Fibroblast of lung (primary cell): ENCODE measurements at regions not wholly inside any gene's neighbourhood (a gene's known extent, or its start where the extent isn't known, plus 50 kb on each side); places are given as distances from the start of the nearest gene placed in this dataset.

ENCODE experiments used
- EZH2 ChIP-seq: IDR thresholded peaks from 2 replicates; pipeline ENCODE4 v1.5.1; 2012; ENCODE audit warnings: low read length, control low read depth, mild to moderate bottlenecking; ENCODE audit errors: missing control alignments
- TF ChIP-seq, protein P1 (sequence below), 2 donors: IDR thresholded peaks in 1 of 2; conservative IDR thresholded peaks in 1 of 2; 1 replicate in 1 of 2; 2 replicates in 1 of 2; pipeline ENCODE4 v1.5.1; 2011 to 2012; ENCODE audit warnings: low read length in 2 of 2, control low read depth in 1 of 2, inconsistent platforms in 1 of 2, low read depth in 1 of 2, mild to moderate bottlenecking in 1 of 2

DNA sequence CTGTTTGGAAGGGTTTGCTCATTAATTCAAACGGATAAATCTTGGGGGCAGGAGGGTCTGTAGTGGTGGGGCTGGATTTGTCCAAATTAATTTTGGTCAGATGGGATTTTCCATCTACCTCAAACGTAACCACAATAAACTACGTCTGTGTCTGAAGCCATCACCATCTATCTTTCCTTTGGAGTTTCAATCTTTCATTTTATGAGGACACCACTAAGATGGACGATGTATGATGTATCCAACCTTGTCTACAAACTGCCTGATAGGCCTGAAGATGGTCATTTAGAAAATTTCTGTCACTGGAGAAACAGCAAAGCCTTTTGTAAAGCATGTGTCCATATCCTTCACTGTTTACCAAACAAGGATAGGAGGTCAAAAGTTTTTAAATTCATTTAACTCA, 138.6 kb upstream of the MARCKS start:
- TF ChIP-seq, protein P1, sequence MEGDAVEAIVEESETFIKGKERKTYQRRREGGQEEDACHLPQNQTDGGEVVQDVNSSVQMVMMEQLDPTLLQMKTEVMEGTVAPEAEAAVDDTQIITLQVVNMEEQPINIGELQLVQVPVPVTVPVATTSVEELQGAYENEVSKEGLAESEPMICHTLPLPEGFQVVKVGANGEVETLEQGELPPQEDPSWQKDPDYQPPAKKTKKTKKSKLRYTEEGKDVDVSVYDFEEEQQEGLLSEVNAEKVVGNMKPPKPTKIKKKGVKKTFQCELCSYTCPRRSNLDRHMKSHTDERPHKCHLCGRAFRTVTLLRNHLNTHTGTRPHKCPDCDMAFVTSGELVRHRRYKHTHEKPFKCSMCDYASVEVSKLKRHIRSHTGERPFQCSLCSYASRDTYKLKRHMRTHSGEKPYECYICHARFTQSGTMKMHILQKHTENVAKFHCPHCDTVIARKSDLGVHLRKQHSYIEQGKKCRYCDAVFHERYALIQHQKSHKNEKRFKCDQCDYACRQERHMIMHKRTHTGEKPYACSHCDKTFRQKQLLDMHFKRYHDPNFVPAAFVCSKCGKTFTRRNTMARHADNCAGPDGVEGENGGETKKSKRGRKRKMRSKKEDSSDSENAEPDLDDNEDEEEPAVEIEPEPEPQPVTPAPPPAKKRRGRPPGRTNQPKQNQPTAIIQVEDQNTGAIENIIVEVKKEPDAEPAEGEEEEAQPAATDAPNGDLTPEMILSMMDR (conservative IDR thresholded peaks at IDR 0.05 in 1 of 2, IDR thresholded peaks at IDR 0.05 in 1 of 2; ENCODE audit: low read depth in 1 of 2, low read length in 2 of 2), result no peak
- no peak for TF ChIP-seq EZH2
